IMR-90 (cell line): ENCODE measurements at regions not wholly inside any gene's neighbourhood (a gene's known extent, or its start where the extent isn't known, plus 50 kb on each side); places are given as distances from the start of the nearest gene placed in this dataset.
A peak's percentile ranks its signal among the peaks of the same experiment; 100 is the strongest.

ENCODE experiments used
- ATAC-seq: fragments of 200-7000 bp; cut with Tn5 transposase; 2 replicates; pipeline ENCODE4 v1.9.1; 2020; ENCODE audit warnings: low read depth, mild to moderate bottlenecking, moderate library complexity
- BruUV-seq: library from RNA; stranded (reverse); fragments of 400-500 nt; replicated peaks from 2 replicates; lab custom pipeline; 2021; lab: Mats Ljungman, UMichigan
- CTCF ChIA-PET: fragments of 300-600 bp; formaldehyde crosslinking; extraction: SDS; loops from one replicate; lab custom pipeline; 2021; ENCODE audit warnings: antibody characterized with exemption; lab: Yijun Ruan, JAX
- POLR2A ChIA-PET: fragments of 300-600 bp; sonication (Branson Sonifier 250); formaldehyde crosslinking; loops from one replicate; lab custom pipeline; 2022; ENCODE audit warnings: antibody characterized with exemption; ENCODE audit not compliant: unreplicated experiment; lab: Charles Lee
- DNase-seq: peaks from one replicate; pipeline ENCODE4 v3.0.0; 2013
- H2AFZ ChIP-seq: replicated peaks from 2 replicates; pipeline ENCODE3; 2013; ENCODE audit warnings: low read length, mild to moderate bottlenecking; ENCODE audit not compliant: poor library complexity
- H2AK5ac ChIP-seq: 2 replicates; pipeline ENCODE4 v1.6.1; 2013; ENCODE audit warnings: low read depth, low read length, inconsistent platforms
- H2AK9ac ChIP-seq: replicated peaks from 2 replicates; pipeline ENCODE3; 2013; ENCODE audit warnings: mild to moderate bottlenecking, low read depth, low read length, moderate library complexity; ENCODE audit not compliant: poor library complexity
- H2BK120ac ChIP-seq: 2 replicates; pipeline ENCODE4 v1.6.1; 2013; ENCODE audit warnings: low read depth, low read length, inconsistent platforms
- H2BK15ac ChIP-seq: 3 replicates; pipeline ENCODE4 v1.6.1; 2013; ENCODE audit warnings: low read depth, low read length, inconsistent platforms
- H2BK20ac ChIP-seq: 2 replicates; pipeline ENCODE4 v1.6.1; 2013; ENCODE audit warnings: low read depth, mild to moderate bottlenecking, inconsistent platforms, low read length, moderate library complexity
- H2BK5ac ChIP-seq: 2 replicates; pipeline ENCODE4 v1.6.1; 2013; ENCODE audit warnings: mild to moderate bottlenecking, low read depth, low read length, inconsistent platforms; ENCODE audit not compliant: poor library complexity, severe bottlenecking
- H3K14ac ChIP-seq: replicated peaks from 2 replicates; pipeline ENCODE4 v1.6.1; 2013; ENCODE audit warnings: low read depth, low read length, inconsistent platforms
- H3K18ac ChIP-seq: 2 replicates; pipeline ENCODE4 v1.6.1; 2013; ENCODE audit warnings: low read depth, low read length, control low read depth
- H3K23ac ChIP-seq: 2 replicates; pipeline ENCODE4 v1.6.1; 2013; ENCODE audit warnings: low read depth, low read length, inconsistent platforms
- H3K27ac ChIP-seq: 2 replicates; pipeline ENCODE4 v1.5.1; 2013; ENCODE audit warnings: mild to moderate bottlenecking, control low read depth, low read length; ENCODE audit not compliant: insufficient read depth
- H3K27me3 ChIP-seq: 2 replicates; pipeline ENCODE4 v1.6.1; 2013; ENCODE audit warnings: low read length; ENCODE audit not compliant: control insufficient read depth, insufficient read depth
- H3K36me3 ChIP-seq: 2 replicates; pipeline ENCODE4 v1.6.1; 2013; ENCODE audit warnings: low read length, mixed read lengths; ENCODE audit not compliant: control insufficient read depth, insufficient read depth
- H3K4ac ChIP-seq: 2 replicates; pipeline ENCODE4 v1.6.1; 2013; ENCODE audit warnings: low read depth, low read length, inconsistent platforms
- H3K4me1 ChIP-seq: 2 replicates; pipeline ENCODE4 v1.6.1; 2013; ENCODE audit warnings: low read length, mixed read lengths; ENCODE audit not compliant: control insufficient read depth, insufficient read depth
- H3K4me2 ChIP-seq: 2 replicates; pipeline ENCODE4 v1.6.1; 2013; ENCODE audit warnings: low read depth, mild to moderate bottlenecking, control low read depth, low read length, moderate library complexity
- H3K4me3 ChIP-seq: 2 replicates; pipeline ENCODE4 v1.5.1; 2013; ENCODE audit warnings: low read depth, mild to moderate bottlenecking, control low read depth, low read length, moderate library complexity; ENCODE audit not compliant: insufficient read depth
- H3K56ac ChIP-seq: 2 replicates; pipeline ENCODE4 v1.6.1; 2013; ENCODE audit warnings: low read length, inconsistent platforms; ENCODE audit not compliant: insufficient read depth; ENCODE audit errors: extremely low read depth
- H3K79me1 ChIP-seq, 2 experiments: 2 replicates each; pipeline ENCODE4 v1.6.1; 2013; ENCODE audit warnings: low read length in 2 of 2, inconsistent platforms in 1 of 2, low read depth in 1 of 2
- H3K9ac ChIP-seq: 2 replicates; pipeline ENCODE4 v1.6.1; 2013; ENCODE audit warnings: low read depth, low read length, control low read depth
- H3K9me1 ChIP-seq: 2 replicates; pipeline ENCODE4 v1.6.1; 2013; ENCODE audit warnings: low read length, inconsistent platforms; ENCODE audit not compliant: insufficient read depth
- H3K9me3 ChIP-seq: 2 replicates; pipeline ENCODE4 v1.6.1; 2013; ENCODE audit warnings: low read length; ENCODE audit not compliant: control insufficient read depth, insufficient read depth
- H4K20me1 ChIP-seq: 2 replicates; pipeline ENCODE4 v1.6.1; 2013; ENCODE audit warnings: low read length, inconsistent platforms; ENCODE audit not compliant: insufficient read depth
- H4K5ac ChIP-seq: 2 replicates; pipeline ENCODE4 v1.6.1; 2013; ENCODE audit warnings: mild to moderate bottlenecking, low read depth, low read length, control low read depth
- H4K8ac ChIP-seq, 2 experiments: 2 replicates each; pipeline ENCODE4 v1.6.1; 2013; ENCODE audit warnings: low read depth in 2 of 2, low read length in 2 of 2, control low read depth in 1 of 2, inconsistent platforms in 1 of 2
- H4K91ac ChIP-seq: 2 replicates; pipeline ENCODE4 v1.6.1; 2013; ENCODE audit warnings: low read depth, low read length, inconsistent platforms; ENCODE audit not compliant: insufficient read depth
- BHLHE40 ChIP-seq: fragments of 150-350 bp; IDR thresholded peaks from 2 replicates; pipeline ENCODE4 v1.6.1; 2016; ENCODE audit warnings: mild to moderate bottlenecking, low read depth, low read length
- CEBPB ChIP-seq: IDR thresholded peaks from 2 replicates; pipeline ENCODE4 v1.6.1; 2012; ENCODE audit warnings: low read depth, low read length, improper control_type of control experiment
- CHD1 ChIP-seq: IDR thresholded peaks from 2 replicates; pipeline ENCODE4 v1.6.1; 2012; ENCODE audit warnings: low read depth, low read length, improper control_type of control experiment
- CTCF ChIP-seq: conservative IDR thresholded peaks from 2 replicates; pipeline ENCODE4 v1.5.1; 2012; ENCODE audit warnings: mild to moderate bottlenecking, low read depth, low read length, improper control_type of control experiment
- FOS ChIP-seq: fragments of 150-350 bp; IDR thresholded peaks from 2 replicates; pipeline ENCODE4 v1.6.1; 2016; ENCODE audit warnings: low read depth, low read length
- MAFK ChIP-seq: IDR thresholded peaks from 2 replicates; pipeline ENCODE4 v1.6.1; 2012; ENCODE audit warnings: low read depth, low read length, improper control_type of control experiment
- MAZ ChIP-seq: IDR thresholded peaks from 2 replicates; pipeline ENCODE4 v1.6.1; 2012; ENCODE audit warnings: low read depth, mild to moderate bottlenecking, low read length, improper control_type of control experiment, moderate library complexity, borderline replicate concordance
- MXI1 ChIP-seq: IDR thresholded peaks from 2 replicates; pipeline ENCODE4 v1.6.1; 2012; ENCODE audit warnings: low read depth, mild to moderate bottlenecking, low read length, moderate library complexity, borderline replicate concordance
- NFE2L2 ChIP-seq: fragments of 150-350 bp; IDR thresholded peaks from 2 replicates; pipeline ENCODE4 v1.6.1; 2016; ENCODE audit warnings: low read depth, mild to moderate bottlenecking, low read length
- RAD21 ChIP-seq: IDR thresholded peaks from 2 replicates; pipeline ENCODE4 v1.6.1; 2012; ENCODE audit warnings: low read length, improper control_type of control experiment
- RFX5 ChIP-seq: IDR thresholded peaks from 2 replicates; pipeline ENCODE4 v1.8.0; 2012; ENCODE audit warnings: low read depth, mild to moderate bottlenecking, low read length, moderate library complexity
- WGBS, 2 experiments: methylation state at CpG; one replicate each; pipeline versions ENCODE4 v1.1.5 to v1.1.7; 2013; ENCODE audit warnings: missing lambda C conversion rate in 2 of 2; ENCODE audit not compliant: insufficient read length in 1 of 2; ENCODE audit errors: extremely low coverage in 2 of 2; 5-methylcytosine and 5-hydroxymethylcytosine counted together
- dilution Hi-C: fragments of 300-500 bp; cut with HindIII; formaldehyde crosslinking; loops from one replicate; pipeline ENCODE4 v1.14.3; 2018; ENCODE audit warnings: low sequenced_read_pairs; ENCODE audit not compliant: unreplicated experiment
- in situ Hi-C: fragments of 300-500 bp; cut with MboI; formaldehyde crosslinking; loops from 3 replicates; pipeline ENCODE4 v1.14.3; 2019; ENCODE audit warnings: low sequenced_read_pairs, inconsistent platforms, mixed read lengths
- intact Hi-C: fragments of 100-400 bp; cut with micrococcal nuclease; formaldehyde crosslinking; loops from 2 replicates; pipeline ENCODE4 v1.10.0; 2022

DNA sequence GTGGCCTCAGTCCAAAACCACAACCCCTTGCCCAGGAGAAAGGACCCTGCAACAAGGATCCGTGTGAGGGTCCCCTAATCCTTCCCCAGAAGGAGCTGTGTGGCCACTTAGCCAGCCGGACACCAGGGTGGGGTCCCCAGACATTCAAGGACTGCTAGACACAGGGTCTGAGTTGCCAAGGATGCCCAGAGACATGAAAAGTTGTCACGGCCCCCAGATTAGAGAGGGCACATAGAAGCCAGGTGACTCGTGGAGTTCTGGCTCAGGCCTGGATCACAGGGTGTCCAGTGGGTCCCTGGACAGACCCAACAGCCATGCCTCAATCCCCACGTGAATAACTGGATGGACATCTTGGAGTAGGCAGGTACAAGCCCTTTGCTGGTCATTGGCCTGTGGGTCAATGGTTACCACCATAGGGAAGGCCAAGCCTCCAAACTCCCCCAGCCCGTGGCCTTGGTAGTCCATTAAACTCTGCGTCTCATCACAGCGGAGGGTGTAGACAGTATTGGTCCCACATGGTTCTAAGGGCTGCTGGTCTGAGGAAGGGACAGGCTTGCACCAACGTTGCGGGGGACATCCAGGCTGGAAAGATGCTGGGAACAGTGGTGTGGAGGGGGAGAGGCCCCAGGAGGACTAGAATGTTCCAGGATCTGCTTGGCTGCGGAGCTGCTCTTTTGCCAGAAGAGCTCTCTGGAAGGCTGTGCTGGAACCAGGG, 205.9 kb upstream of the PPP2R2D start:
- Histone ChIP-seq H4K5ac (no peak overlapping the region), H3K18ac (no peak overlapping the region), H2AK9ac (peak overlapping the region; percentile 37), H2AFZ (no peak overlapping the region), H2BK20ac (no peak overlapping the region), H2BK120ac (no peak overlapping the region), H3K4me3 (no peak overlapping the region), H4K8ac (no peak overlapping the region), H3K4me2 (no peak overlapping the region), H3K14ac (no peak overlapping the region), H3K27me3 (no peaks in the 10 kb centered on the region), H3K23ac (no peak overlapping the region), H2BK15ac (no peak overlapping the region), H3K4me1 (no peaks in the 10 kb centered on the region), H4K91ac (no peak overlapping the region), H3K9me1 (no peaks in the 10 kb centered on the region), H3K9me3 (peaks cover 60% of the 10 kb centered on the region), H3K56ac (no peak overlapping the region), H2AK5ac (no peak overlapping the region), H3K4ac (no peak overlapping the region), H3K27ac (no peak overlapping the region), H3K36me3 (no peaks in the 10 kb centered on the region), H3K9ac (no peak overlapping the region), H3K79me1 (no peaks in the 10 kb centered on the region), H2BK5ac (no peak overlapping the region), H4K20me1 (no peaks in the 10 kb centered on the region)
- WGBS, 2 experiments, result 77% methylated on average over 3 of the region's 11 CpGs; no CpG with 5 or more reads in 1 of the 2 experiments
- ATAC-seq (no peak), DNase-seq (no peak)
- no TSS peak for BruUV-seq
- ChIA-PET CTCF (no interaction called here), POLR2A (no interaction called here)
- dilution Hi-C loops, result no loop called here
- in situ Hi-C loops, result no loop called here
- no peak for TF ChIP-seq FOS
- TF ChIP-seq MXI1, result no peak
- TF ChIP-seq RFX5, result no peak
- TF ChIP-seq RAD21, result no peak
- TF ChIP-seq MAFK, result no peak
- TF ChIP-seq MAZ, result no peak
- no peak for TF ChIP-seq CTCF
- no peak for TF ChIP-seq NFE2L2
- no peak for TF ChIP-seq CEBPB
- TF ChIP-seq BHLHE40, result no peak
- no peak for TF ChIP-seq CHD1
- intact Hi-C loops, result no loop called here
